Inflammatory macrophage treated with lipopolysaccharide for 4 hours (primary cell): ENCODE measurements at regions not wholly inside any gene's neighbourhood (a gene's known extent, or its start where the extent isn't known, plus 50 kb on each side); places are given as distances from the start of the nearest gene placed in this dataset.

ENCODE experiments used
- DNase-seq: peaks from one replicate; pipeline ENCODE4 v3.0.0-alpha.2; 2020

DNA sequence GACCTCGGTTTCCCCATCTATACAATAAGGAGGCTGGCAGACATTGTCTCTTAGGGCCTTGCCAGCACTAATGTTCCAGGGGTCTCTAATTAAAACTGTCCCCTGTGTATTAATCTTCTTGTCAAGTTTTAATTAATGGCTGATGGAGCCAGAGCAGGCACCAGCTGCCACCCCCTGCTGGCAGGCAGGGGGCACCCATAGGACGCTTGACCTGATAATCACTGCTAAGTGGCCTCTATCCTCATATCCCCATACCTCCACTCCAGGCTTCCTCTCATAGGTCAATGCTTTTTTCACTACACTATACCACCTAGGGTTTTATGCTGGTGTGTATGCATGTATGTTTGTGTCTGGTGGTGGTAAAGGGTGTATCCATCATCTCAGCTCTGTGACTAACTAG is 89.4 kb downstream of the EFNB1 start:
- DNase-seq = no peak

DNA sequence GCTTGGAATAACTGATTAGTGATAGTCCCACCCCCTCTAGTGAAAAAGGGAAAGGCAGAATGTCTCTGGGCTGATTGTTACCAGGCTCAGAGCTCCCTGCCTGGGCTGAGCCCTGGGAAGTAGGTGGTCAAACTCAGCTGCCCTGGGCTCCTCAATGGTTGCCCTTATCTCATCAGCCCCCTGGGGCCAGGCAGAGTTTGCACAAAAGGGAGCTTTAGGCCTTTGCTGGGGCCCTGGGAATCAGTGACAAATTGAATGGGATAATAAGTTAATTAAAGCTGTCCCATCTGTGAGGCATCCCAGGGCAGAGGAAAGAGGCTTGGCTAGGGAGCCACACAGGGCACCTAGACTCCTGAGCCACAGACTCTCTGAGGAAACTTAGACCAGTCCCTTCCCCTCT is 89.0 kb downstream of the EFNB1 start:
- no peak for DNase-seq

DNA sequence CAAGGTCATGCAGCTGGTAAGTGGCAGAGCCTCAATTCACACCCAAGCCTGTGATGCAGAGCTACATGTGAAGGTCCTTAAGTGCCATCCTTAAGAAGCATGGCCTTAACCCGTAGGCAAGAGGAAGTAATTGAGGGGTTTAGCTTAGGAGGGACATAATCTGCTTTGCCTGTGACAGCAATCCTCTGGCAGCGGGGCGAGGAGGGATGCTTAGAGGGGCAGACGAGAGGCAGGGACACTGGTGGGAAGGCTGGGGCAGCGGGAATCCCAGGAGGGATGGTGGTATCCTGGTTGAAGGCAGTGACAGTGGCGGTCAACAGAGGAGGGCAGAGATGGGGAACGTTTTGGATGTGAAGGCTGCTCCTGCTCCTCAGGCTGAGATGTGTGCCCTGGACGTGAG is 88.1 kb downstream of the EFNB1 start:
- no peak for DNase-seq

DNA sequence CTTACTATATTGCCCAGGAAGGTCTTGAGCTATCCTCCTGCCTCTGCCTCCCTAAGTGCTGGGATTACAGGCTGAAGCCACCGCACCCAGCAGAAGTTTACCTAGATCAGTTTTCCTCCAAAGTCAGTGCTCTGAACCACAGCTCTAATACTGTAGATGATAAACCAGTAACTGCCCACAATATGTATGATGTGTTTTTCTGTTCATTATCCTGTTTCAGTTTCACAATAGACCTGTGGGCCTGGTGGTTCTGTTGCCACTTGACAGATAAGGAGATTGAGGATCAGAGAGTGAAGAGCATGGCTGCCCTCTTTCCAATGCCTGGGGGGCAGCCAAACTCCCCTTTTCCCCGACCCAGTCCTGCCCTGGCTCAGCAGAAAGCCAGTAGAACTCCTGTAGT is 87.0 kb downstream of the EFNB1 start:
- DNase-seq = no peak

DNA sequence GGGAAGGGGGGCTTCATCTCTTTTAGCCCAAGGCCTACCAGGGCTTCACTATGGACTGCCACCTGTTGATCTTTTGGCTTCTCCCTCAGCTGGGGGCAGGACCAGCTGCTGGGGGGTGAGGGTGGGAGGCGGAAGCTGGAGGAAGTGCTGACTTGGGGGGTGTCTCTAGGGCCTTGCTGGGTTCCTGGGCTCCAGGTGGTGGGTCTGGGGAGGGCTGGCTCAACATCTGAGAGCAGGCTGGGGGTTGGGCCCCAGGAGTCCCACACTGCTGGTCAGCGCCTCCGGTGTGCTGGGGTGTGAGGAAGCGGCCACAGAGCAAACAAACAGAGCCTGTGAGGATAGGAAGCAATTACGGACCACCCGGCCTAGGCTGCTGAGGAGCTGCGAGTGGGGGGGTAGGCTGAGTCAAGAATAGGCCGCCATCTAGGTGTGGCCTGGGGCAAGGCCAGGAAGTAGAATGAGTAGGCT is 85.7 kb downstream of the EFNB1 start:
- no peak for DNase-seq

DNA sequence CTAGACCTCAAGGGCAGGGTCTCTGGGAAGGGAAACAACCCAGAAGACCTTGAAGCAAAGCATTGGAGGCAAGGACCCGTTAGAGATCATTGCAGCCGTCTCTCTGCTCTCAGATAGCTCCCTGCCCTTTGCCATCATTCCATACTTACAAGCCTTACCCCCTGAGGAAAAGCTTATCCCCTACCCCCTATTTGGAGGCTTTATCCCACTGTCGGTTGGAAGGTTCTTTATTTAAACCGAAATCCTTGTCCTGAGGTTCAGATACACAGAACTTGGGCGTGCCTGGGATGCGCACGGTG is 84.4 kb downstream of the EFNB1 start:
- no peak for DNase-seq

DNA sequence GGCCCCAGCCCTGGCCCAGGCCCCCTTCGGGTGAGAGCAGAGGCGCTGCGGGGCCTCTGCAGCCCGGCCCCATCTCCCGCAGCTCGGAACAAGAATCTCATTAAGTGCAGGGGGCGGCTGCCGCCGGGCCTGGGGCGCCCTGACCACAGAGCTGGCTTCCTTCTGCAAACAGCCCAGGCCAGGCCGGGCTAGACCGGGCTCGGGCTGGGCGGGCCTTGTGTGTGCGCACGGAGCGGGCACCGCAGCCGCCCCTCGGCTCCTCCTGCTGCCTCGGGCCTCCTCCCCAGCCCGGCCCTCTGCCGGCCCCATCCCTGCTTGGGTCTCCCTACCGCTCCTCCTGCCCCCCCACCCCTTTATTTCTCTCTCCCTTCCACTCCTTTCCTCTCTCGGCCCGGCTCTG is 83.3 kb downstream of the EFNB1 start:
- no peak for DNase-seq

DNA sequence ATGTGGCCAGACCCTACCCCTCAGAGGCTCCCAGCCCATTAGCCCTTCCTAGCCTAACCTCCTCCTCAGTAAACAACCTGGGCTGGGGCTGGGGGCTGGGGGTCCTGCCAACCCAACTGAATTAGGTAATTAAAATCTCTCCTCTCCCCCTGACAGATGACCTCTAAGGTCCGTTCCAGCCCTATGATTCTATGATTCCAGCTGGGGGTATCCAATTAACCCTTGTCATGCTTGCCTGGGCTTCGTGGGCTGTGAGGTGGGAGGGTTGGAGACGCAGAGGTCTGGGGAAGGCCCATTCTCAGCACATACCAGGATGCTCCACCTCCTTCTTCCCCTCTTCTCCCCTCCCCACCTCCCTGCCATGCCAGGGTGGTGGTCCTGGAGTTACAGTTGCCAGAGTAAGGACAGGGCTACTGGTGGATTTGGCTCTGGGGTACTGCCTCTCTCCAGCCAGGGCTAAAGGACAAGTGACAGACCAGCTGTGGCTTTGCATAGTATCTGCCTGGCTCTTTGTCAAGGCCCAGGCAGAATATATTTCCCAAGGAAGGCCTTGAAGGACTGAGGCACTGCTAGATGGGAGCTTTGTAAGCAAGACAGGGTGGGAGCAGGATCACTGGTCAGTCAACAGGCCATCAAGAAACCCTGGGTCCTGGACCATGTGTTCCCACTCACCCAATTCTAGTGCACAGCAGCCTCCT is 82.1 kb downstream of the EFNB1 start:
- DNase-seq = no peak

DNA sequence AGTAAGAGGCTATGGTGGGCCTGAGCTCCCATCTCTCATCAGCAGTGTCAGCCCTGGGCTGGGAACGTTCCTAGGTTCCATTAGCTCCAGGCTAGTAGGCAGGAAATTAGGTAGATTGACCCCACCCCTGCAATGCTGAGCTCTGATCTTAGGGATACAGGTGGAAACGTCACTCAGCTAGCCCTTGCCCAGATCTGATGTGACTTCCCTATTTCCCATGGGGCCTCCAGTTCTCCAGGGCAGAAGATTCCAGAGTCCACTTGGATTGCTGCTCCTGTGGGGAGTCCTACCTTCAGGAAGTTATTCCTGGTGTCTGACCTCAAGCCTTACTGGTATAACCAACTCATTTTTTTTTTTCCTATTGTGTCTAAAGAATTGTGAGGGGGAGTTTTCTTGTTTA is 81.1 kb downstream of the EFNB1 start:
- no peak for DNase-seq

DNA sequence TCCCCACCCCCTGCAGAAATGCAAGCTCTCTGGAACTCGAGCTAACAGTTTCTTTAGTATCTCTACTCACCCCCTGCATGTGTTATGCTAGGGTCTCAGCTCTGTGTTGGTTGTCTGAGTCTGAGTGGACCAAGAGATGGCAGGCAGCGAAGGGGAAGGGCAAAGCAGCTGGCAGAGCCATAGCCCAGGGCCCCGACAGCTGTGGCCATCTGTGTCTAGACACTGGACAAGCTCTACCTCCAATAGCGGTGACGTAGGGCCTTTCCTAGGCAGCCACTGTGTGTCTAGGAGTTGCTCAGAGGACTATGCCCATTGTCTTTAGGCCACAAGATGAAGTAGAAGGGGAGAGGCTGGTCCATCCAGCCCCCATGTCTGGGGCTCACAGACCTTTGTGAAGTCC is 79.2 kb downstream of the EFNB1 start:
- DNase-seq = no peak

DNA sequence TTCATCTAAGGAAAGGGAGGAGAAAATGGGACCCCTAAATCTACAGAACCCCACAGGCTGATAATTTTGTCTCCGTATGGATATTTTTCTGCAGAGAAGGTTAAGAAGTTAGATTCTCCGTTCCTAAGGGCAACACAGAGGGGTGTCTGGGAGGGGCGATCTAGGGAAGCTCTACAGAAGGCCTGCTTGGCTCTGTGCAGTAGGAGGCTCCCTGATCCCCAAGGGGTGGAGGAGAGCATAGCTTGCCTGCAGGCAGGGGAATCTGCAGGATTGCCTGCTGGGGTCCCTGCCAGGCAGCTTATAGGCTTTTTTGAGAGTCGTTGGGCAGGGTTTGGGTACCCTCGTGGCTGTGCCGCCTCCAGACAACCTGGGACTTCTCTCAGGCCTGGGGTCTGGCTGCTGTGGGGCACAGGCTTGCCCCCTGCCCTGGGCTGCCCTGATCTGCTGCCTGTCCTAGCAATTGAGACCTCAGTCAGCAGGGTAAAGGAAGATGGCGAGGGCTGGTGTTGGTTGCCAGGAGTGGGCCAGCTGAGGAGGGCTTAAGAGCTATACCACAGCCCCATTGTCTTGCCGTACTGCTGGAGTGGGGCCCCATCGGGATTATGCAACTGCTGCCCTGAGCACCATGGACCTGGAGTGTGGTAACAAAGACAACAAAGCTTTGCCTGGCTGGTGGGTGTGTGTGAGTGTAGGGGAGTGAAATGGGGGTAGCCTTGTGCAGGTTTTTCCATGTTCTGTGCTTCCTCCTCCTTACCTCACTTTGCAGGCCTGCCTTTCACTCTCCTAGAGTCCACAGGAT is 74.1 kb downstream of the EFNB1 start:
- no peak for DNase-seq

DNA sequence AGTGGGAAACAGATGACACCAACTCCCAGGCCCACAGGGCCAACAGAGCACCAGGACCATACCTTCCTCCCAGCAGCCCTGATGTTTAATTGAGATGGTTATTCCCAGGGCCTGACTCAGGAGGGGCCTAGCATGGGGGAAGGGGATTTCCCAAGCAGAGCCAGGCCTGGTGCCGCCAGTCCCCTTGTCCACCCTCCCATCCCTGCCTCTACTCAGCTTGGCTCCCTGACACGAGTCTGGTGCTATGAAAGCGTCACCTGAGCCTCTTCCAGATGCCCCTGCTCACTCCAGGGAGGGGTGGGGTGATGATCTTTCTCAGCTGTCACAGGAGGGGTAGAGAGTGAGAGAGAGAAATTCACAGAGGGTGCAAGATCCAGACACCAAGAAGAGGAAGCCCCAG is 72.7 kb downstream of the EFNB1 start:
- no peak for DNase-seq

DNA sequence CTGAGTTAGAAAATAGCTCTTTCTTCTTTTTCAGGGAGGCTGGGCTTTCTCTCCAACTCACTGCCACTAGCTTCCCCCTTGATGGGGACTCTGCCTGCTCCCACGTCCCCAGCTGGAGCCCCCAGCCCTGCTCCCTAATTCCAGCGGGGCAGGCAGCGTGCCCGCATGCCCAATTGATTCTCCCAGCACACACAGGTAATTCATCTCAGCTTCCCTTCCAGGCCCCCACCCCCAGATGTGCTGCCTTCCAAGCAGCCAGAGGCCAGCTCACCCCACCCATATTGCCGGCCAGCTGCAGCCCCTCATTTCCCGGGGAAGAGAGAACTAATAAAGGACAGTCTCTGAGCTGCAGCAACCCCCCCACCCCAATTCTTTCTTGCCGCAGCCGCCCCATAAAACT is 69.8 kb downstream of the EFNB1 start:
- no peak for DNase-seq

DNA sequence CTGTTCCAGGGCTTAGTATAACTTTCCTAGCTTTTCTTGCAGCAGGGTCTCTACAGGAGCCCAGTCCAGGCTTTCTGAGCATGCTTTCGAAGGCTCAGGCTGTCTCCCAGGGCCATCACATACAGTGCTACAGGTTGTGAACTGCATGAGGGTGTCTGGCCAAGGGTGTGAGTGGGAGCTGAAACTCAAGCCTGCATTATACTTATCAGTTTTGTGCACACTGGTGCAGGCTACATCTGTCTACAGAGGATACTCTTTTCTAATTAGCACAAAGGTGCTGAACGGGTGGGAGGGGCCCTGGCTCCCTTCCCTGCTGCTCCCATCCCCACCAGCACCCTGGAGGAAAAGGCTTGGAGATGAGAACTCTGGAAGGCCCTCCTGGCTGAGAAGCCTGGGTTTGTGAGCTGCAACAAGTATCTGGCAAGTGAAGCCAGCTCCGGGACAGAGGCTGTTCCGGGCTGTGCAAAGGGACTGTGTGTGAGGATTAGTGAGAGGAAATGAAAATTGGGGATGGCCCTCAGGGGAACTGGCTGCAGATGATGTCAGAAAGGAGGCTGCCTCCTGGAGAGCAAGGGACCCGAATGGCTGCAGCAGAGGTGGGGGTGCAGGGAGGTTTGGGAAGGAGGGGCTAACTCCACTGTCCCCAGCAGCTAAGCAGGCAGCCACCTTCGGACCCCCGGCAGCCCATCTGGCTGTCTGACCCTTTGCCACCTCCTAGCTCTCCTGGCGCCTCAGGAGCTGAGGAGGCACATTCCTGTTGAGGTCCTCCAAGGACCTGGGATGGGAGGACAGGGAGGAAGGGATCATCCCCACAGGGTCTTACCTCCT is 68.5 kb downstream of the EFNB1 start:
- no peak for DNase-seq

DNA sequence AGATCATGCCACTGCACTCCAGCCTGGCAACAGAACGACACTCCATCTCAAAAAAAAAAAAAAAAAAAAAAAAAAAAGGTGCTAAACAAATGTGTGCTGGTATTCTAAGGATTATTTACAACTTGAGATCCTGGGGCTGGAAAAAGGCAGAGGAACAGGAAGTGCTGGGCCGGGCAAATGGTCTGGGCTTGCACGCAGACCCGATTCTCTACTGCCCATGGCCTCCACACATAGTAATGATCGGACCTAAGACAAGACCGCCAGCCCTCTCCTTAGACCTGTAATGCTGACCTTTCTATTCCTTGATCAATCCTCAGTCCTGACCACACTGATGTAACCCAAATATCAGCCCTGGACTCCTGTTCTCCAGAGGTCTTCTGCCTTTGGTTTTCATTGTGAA is 67.8 kb downstream of the EFNB1 start:
- DNase-seq = no peak

DNA sequence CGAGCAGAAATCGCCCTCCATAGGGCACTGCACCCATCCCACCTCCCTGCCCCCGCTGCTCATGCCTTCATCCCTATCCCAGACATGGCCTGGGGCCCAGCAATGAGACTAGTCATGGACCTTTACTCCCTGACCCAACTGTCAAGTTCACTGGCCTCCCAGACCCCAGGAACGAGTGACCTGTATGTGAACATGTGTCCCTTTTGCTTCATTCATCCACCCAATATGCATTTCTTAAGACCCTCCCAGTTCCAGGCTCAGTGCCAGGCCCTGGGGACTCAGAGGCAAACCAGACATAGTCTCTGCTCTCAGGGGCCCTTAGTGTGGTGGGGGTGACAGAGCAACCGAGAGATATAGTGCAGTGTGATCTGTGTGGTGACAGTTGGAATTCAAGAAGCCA is 67.0 kb downstream of the EFNB1 start:
- DNase-seq = no peak

DNA sequence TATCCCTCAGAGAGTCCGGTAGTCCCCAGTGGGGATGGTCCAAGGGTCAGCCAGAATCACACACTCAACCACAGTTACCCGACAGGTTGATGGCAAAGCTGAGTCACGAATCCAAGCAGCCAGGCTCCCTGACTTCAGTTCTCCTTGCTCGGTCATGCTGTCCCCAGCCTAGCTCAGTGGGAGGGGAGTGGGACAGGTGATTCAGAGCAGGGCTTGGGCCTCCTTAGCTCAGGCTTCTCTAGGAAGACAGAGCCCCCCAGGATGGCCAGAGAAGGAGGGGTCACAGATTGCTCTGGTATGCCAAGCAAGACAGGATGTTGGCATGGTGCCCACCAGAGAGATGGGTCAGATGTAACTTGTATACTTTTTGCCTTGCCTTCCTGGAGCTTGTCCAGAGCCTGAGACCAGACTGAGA is 66.5 kb downstream of the EFNB1 start:
- DNase-seq = no peak

DNA sequence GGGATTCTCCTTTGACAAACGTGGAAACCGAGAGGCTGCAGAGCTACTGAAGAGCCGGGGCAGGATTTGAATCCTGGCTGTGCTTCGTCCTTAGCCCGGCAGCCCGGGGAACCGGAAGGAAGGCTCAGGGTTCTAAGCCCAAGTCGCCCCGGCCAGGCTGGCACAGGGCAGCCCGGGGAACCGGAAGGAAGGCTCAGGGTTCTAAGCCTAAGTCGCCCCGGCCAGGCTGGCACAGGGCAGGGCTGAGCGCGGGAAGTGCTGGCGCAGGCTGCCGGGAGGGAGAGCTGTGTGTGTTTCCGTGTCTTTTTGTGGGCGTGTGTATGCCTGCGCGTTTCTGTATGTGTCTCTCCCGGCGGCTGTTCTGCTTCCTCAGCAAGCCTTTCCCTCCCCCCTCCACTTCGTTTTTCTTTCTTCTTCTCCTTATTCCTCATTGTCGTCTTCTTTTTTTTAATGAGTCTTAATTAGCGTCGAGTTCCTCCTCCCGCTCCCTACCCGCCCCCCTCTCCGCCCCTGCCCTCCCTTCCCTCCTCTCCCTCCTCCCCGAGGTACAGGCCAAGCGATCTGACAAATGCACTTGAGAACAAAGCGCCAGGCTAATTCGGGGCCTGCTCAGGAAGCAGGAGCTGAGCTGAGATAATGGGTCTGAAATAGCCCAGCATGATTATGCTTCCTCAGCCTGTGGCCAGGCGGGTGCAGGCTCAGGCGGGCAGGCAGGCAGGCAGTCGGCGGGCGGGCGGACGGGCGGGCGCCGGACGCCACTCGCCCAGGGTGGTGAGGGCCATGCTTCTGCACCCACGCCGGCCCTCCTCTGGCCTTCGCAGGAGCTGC is 65.9 kb downstream of the EFNB1 start:
- peak; percentile 51 for DNase-seq

DNA sequence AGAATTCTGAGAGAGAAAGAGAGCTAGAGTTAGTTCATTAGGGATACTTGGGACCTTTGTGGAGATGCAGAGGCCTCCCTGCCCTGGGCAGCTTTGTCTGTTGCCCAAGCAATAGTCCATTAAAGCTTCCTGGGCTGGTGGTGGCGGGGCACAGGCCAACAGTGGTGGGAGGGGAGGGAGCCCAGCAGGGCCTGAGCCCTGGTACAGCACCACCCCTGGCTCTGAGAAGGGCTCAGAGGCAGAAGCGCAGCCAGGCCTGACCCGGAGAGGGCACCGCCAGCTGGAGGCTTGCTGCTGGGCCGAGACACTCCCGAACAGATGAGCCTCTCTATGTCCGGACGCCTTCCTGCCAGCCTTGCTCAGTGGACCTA is 65.3 kb downstream of the EFNB1 start:
- no peak for DNase-seq

DNA sequence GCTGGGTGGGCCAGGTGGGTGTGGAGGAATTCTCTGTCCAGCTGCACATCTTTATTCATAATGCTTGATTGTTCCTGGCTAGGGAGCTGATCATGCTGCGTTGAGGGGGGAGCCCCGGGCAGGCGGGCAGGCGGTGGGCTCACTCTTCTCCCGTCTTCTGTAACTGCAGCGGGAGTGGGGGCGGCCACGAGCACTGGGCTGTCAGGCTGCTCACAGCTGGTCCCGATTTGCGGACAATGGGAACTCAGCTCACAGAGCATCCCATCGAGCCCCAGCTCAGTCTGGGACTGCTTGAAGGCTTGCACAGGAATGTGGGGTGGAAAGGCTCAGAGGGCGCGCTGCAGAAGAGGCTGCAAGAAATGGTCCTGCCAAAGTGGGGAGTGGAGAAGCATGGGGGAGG is 63.8 kb downstream of the EFNB1 start:
- no peak for DNase-seq

DNA sequence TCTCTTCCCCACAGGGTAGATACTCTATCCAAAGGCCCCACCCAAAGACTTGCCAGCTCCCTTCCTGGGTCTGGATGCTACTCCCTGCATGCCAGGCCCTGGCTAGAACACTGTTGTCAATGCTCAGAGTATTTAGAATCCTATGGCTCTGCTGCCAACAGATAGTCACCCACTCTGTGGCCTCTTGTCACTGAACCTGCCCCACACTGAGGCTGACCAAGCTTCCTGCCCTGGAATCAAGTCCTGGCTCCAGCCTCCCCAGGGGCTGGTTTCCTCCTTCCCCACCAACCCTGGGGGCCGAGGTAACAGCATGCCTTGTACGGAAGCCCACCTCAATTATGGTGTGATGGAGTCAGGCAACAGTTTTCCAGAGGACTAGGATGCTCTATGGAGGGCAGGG is 63.3 kb downstream of the EFNB1 start:
- no peak for DNase-seq
